WERI-Rb-1 (cell line): ENCODE measurements at regions not wholly inside any gene's neighbourhood (a gene's known extent, or its start where the extent isn't known, plus 50 kb on each side); places are given as distances from the start of the nearest gene placed in this dataset.

ENCODE experiments used
- DNase-seq: peaks from one replicate; pipeline ENCODE4 v3.0.0-alpha.2; 2020
- H3K27ac ChIP-seq: fragments of 250-450 bp; sonication (Bioruptor Pico); 2 replicates; pipeline ENCODE4 v1.5.1; 2020; ENCODE audit warnings: mild to moderate bottlenecking, moderate library complexity
- H3K27me3 ChIP-seq: fragments of 250-450 bp; sonication (Bioruptor Pico); 2 replicates; pipeline ENCODE4 v1.5.1; 2021; ENCODE audit warnings: mild to moderate bottlenecking, low read depth, moderate library complexity; ENCODE audit not compliant: insufficient read depth, severe bottlenecking
- H3K36me3 ChIP-seq: fragments of 250-450 bp; sonication (Bioruptor Pico); 2 replicates; pipeline ENCODE4 v1.5.1; 2020; ENCODE audit warnings: mild to moderate bottlenecking, moderate library complexity
- H3K4me3 ChIP-seq: 2 replicates; pipeline ENCODE4 v1.5.1; 2011; ENCODE audit warnings: low read depth, mild to moderate bottlenecking, control low read depth, low read length
- H3K9me3 ChIP-seq: fragments of 250-450 bp; sonication (Bioruptor Pico); 2 replicates; pipeline ENCODE4 v1.5.1; 2021; ENCODE audit warnings: mild to moderate bottlenecking, moderate library complexity; ENCODE audit not compliant: severe bottlenecking
- CTCF ChIP-seq: IDR thresholded peaks from 2 replicates; pipeline ENCODE4 v1.5.1; 2011; ENCODE audit warnings: low read depth, mild to moderate bottlenecking, control low read depth, inconsistent platforms, low read length

GRCh38 chr1:42034426-42034825 lies 115.7 kb upstream of the HIVEP3 start:
- Histone ChIP-seq H3K4me3 (no peak overlapping the region), H3K9me3 (no peaks in the 10 kb centered on the region), H3K27me3 (no peaks in the 10 kb centered on the region), H3K27ac (no peak overlapping the region), H3K36me3 (no peaks in the 10 kb centered on the region)
- DNase-seq, result no peak
- no peak for TF ChIP-seq CTCF

- Histone ChIP-seq H3K27me3 (no peaks in the 10 kb centered on the region), H3K36me3 (no peaks in the 10 kb centered on the region), H3K9me3 (no peaks in the 10 kb centered on the region), H3K27ac (no peak overlapping the region), H3K4me3 (no peak overlapping the region)
- TF ChIP-seq CTCF, result no peak
- DNase-seq, result no peak
These were observed 114.9 kb upstream of the HIVEP3 start for GRCh38 chr1:42033629-42034028.

- Histone ChIP-seq H3K9me3 (no peaks in the 10 kb centered on the region), H3K4me3 (no peak overlapping the region), H3K27me3 (no peaks in the 10 kb centered on the region), H3K36me3 (no peaks in the 10 kb centered on the region), H3K27ac (no peak overlapping the region)
- DNase-seq, result no peak
- no peak for TF ChIP-seq CTCF
These were observed 99.0 kb upstream of the HIVEP3 start for GRCh38 chr1:42017730-42018129.

GRCh38 chr1:42017259-42017658 lies 98.5 kb upstream of the HIVEP3 start:
- Histone ChIP-seq H3K36me3 (no peaks in the 10 kb centered on the region), H3K27ac (no peak overlapping the region), H3K27me3 (no peaks in the 10 kb centered on the region), H3K4me3 (no peak overlapping the region), H3K9me3 (no peaks in the 10 kb centered on the region)
- no peak for DNase-seq
- no peak for TF ChIP-seq CTCF

- TF ChIP-seq CTCF, result no peak
- H3K9me3 ChIP-seq, result no peaks in the 10 kb centered on the region
- H3K36me3 ChIP-seq, result no peaks in the 10 kb centered on the region
- H3K27me3 ChIP-seq, result no peaks in the 10 kb centered on the region
- no peak overlapping the region for H3K4me3 ChIP-seq
- no peak overlapping the region for H3K27ac ChIP-seq
- DNase-seq, result no peak
These were observed 96.1 kb upstream of the HIVEP3 start for GRCh38 chr1:42014823-42015222.

GRCh38 chr1:42013881-42014470 lies 95.3 kb upstream of the HIVEP3 start:
- DNase-seq, result no peak

More at GRCh38 chr1:42013881-42014470, 95.3 kb upstream of the HIVEP3 start:
- no peak for TF ChIP-seq CTCF
- no peak overlapping the region for H3K27ac ChIP-seq
- no peaks in the 10 kb centered on the region for H3K36me3 ChIP-seq
- H3K9me3 ChIP-seq, result no peaks in the 10 kb centered on the region
- no peak overlapping the region for H3K4me3 ChIP-seq
- H3K27me3 ChIP-seq, result no peaks in the 10 kb centered on the region
